Breast epithelium (tissue), 3 donors: ENCODE measurements at regions not wholly inside any gene's neighbourhood (a gene's known extent, or its start where the extent isn't known, plus 50 kb on each side); places are given as distances from the start of the nearest gene placed in this dataset.

ENCODE experiments used
- POLR2A ChIP-seq: fragments of 450-650 bp; IDR thresholded peaks from one replicate; pipeline ENCODE4 v1.6.1; 2016; ENCODE audit warnings: antibody characterized with exemption, mild to moderate bottlenecking, moderate library complexity
- TF ChIP-seq, protein P1 (sequence below), 3 donors: fragments of 450-650 bp; IDR thresholded peaks; one replicate each; pipeline ENCODE4 v1.5.1; 2016 to 2017; ENCODE audit warnings: antibody characterized with exemption in 3 of 3, mild to moderate bottlenecking in 3 of 3, moderate library complexity in 3 of 3

- TF ChIP-seq, protein P1, sequence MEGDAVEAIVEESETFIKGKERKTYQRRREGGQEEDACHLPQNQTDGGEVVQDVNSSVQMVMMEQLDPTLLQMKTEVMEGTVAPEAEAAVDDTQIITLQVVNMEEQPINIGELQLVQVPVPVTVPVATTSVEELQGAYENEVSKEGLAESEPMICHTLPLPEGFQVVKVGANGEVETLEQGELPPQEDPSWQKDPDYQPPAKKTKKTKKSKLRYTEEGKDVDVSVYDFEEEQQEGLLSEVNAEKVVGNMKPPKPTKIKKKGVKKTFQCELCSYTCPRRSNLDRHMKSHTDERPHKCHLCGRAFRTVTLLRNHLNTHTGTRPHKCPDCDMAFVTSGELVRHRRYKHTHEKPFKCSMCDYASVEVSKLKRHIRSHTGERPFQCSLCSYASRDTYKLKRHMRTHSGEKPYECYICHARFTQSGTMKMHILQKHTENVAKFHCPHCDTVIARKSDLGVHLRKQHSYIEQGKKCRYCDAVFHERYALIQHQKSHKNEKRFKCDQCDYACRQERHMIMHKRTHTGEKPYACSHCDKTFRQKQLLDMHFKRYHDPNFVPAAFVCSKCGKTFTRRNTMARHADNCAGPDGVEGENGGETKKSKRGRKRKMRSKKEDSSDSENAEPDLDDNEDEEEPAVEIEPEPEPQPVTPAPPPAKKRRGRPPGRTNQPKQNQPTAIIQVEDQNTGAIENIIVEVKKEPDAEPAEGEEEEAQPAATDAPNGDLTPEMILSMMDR (IDR thresholded peaks at IDR 0.05): no peak
- TF ChIP-seq POLR2A: no peak
Measured at GRCh38 chr13:63041640-63042414, 1626.2 kb upstream of the PCDH20 start.
